ENCODE measurements at regions not wholly inside any gene's neighbourhood (a gene's known extent, or its start where the extent isn't known, plus 50 kb on each side); places are given as distances from the start of the nearest gene placed in this dataset.
A peak's percentile ranks its signal among the peaks of the same experiment; 100 is the strongest.

DNA sequence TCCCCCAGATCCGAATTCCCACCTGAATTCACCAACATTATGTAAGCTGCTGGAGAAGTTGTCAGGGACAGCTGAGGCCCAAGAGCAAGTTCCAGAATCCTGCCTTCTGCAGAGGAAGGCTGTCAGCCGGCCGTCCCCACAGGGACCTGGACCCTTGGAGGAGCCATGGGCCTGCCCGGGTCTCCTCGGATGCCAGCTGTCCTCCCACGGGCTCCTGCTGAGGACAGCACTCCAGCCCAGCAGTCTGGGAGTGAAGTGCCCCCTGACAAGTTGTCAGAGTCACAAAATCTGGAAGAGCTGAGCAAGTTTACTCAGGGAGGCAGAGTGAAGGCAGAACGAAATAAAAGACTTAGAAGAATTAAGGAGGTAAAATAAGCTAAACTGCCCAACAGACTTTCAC, 192.5 kb upstream of the DAPK1 start:
- DNase-seq (no peak), ATAC-seq (replicated peaks) (no peak)
- Mint-ChIP-seq H3K27ac (no peak overlapping the region), H3K36me3 (ENCODE audit: insufficient read depth) (peaks cover under 1% of the 10 kb centered on the region), H3K9me3 (no peaks in the 10 kb centered on the region), H3K4me1 (ENCODE audit: low read depth in 2 of 2) (peaks cover 0 to 2% of the 10 kb centered on the region in 2 donors), H3K27me3 (peaks cover 42 to 45% of the 10 kb centered on the region in 2 donors), H3K4me3 (no peak overlapping the region)

DNA sequence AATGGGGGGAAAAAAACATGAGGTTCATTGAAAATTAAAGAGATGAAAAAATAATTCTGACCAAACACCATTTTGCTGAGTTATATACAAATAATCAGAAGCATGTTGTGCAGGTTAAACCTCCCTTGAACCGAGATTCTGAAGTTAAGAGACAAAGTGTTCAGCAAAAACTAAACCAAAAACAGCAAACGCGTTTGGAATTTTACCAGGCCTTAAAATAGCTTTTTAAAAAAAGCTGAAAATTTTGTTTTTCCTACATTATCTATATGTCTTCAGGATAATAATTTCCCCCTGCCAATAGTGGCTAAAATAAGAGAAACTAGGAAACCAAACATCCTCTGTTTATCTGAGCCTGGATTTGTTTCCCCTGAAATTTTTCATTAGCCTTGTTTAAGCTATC, 191.7 kb upstream of the DAPK1 start:
- no peak overlapping the region for H3K27ac Mint-ChIP-seq
- peaks cover 2% of the 10 kb centered on the region for H3K36me3 Mint-ChIP-seq (ENCODE audit: insufficient read depth)
- no peaks in the 10 kb centered on the region for H3K9me3 Mint-ChIP-seq
- no peak for ATAC-seq (replicated peaks)
- peaks cover 42 to 48% of the 10 kb centered on the region in 2 donors for H3K27me3 Mint-ChIP-seq
- H3K4me3 Mint-ChIP-seq = no peak overlapping the region
- no peak for DNase-seq
- H3K4me1 Mint-ChIP-seq (ENCODE audit: low read depth in 2 of 2) = peaks cover 3% of the 10 kb centered on the region in 2 donors

DNA sequence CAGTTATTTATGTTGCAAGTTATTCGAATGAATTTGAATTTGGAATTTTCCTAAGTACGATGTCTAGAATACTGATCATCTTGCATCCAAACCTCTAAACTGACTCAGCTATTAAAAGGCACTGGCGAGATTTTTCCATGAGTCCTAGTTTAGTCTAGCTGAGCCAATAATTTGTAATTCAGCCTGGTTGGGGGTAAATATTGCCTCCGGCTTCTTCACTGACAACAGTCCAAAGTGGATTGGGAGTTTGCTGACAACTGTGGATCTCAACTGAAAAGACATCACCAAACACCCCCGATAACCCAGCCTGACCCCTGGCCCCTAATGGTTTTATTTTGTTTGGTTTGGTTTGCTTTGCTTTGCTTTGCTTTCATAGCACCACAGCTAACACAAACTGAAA, 189.8 kb upstream of the DAPK1 start:
- no peak for DNase-seq
- no peak for ATAC-seq (replicated peaks)
- Mint-ChIP-seq H3K9me3 (no peaks in the 10 kb centered on the region), H3K4me1 (ENCODE audit: low read depth in 2 of 2) (peaks cover 8% of the 10 kb centered on the region in 2 donors), H3K36me3 (ENCODE audit: insufficient read depth) (peaks cover 2% of the 10 kb centered on the region), H3K4me3 (no peak overlapping the region), H3K27ac (no peak overlapping the region), H3K27me3 (peaks cover 41 to 45% of the 10 kb centered on the region in 2 donors)

DNA sequence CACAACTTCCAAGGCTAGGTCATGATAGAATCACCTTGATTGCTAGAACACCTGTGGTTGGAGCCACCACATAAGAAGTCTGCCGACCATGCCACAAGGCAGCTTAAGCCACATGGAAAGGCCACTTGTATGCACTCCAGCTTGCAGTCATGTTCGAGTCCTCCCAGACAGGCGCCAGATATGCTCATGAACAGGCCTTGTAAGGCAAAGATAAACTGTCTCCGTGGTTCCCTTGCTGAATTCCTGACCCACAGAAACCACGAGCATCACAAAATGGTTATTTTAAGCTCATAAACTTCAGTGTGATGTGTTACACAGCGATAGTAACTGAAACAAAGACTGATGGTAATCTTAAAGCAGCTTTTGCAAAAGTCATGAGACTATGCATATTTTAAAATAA, 188.4 kb upstream of the DAPK1 start:
- no peak for DNase-seq
- Mint-ChIP-seq H3K4me3 (no peak overlapping the region), H3K9me3 (no peaks in the 10 kb centered on the region), H3K4me1 (ENCODE audit: low read depth in 2 of 2) (peaks cover 8% of the 10 kb centered on the region in 2 donors), H3K27me3 (peaks cover 29 to 35% of the 10 kb centered on the region in 2 donors), H3K36me3 (ENCODE audit: insufficient read depth) (peaks cover 2% of the 10 kb centered on the region), H3K27ac (no peak overlapping the region)
- no peak for ATAC-seq (replicated peaks)

DNA sequence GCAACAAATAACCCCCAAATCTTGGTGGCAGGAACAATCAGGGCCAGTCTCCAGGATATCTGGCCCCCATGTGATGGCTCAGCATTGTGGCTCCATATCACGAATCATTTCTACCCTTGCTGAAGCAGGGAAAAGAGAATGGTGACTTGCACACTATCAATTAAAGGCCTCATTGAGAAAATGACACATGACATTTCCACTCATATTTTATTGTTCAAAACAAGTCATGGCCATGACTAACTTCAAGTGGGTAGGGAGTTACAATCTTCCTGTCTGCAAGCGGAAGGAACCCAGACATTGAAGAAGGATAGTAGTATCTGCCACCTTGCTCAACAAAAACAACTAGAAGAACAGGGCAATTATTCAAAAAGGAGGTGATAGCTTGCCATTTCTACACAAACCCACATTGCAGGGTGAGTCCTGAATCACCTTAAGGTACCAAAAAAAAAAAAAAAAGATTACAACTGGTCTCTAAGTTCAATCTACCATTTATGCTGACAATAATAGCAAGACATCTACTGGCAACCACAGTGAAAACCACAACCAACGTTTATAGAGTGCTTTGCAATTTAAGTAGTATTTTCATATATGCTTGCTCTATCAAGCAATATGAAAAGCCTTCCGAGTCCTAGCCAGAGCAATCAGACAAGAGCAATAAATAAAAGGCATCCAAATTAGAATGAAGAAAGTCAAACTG, 186.7 kb upstream of the DAPK1 start:
- Mint-ChIP-seq H3K27me3 (peaks cover 20 to 34% of the 10 kb centered on the region in 2 donors), H3K9me3 (peaks cover 0 to 2% of the 10 kb centered on the region in 2 donors), H3K27ac (no peak overlapping the region), H3K4me1 (ENCODE audit: low read depth in 2 of 2) (peaks cover 8% of the 10 kb centered on the region in 2 donors), H3K36me3 (ENCODE audit: insufficient read depth) (peaks cover 2% of the 10 kb centered on the region), H3K4me3 (no peak overlapping the region)
- DNase-seq (no peak), ATAC-seq (replicated peaks) (no peak)

DNA sequence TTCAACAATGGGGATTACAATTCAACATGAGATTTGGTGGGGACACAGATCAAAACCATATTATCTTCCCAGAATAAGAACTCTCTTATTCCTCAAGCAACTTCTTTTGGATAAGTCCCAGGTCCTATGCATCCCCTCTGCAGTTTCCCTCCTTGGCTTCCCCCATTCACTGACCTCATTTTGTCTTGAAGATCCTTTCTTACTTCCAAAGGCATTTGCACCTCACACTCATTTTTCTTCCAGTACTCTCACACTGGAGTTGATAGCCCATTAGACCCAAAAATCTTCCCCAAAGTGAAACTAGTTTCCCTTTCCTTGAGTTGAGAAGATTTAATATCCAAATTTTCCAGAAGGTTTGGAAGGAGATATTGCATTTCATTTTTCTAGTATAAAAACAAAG, 178.0 kb upstream of the DAPK1 start:
- peaks cover 0 to 17% of the 10 kb centered on the region in 2 donors for H3K27me3 Mint-ChIP-seq
- peaks cover 3% of the 10 kb centered on the region for H3K36me3 Mint-ChIP-seq (ENCODE audit: insufficient read depth)
- H3K4me3 Mint-ChIP-seq = no peak overlapping the region
- peaks cover 0 to 2% of the 10 kb centered on the region in 2 donors for H3K9me3 Mint-ChIP-seq
- no peak for DNase-seq
- no peak overlapping the region for H3K27ac Mint-ChIP-seq
- no peaks in the 10 kb centered on the region for H3K4me1 Mint-ChIP-seq (ENCODE audit: low read depth in 2 of 2)
- no peak for ATAC-seq (replicated peaks)

DNA sequence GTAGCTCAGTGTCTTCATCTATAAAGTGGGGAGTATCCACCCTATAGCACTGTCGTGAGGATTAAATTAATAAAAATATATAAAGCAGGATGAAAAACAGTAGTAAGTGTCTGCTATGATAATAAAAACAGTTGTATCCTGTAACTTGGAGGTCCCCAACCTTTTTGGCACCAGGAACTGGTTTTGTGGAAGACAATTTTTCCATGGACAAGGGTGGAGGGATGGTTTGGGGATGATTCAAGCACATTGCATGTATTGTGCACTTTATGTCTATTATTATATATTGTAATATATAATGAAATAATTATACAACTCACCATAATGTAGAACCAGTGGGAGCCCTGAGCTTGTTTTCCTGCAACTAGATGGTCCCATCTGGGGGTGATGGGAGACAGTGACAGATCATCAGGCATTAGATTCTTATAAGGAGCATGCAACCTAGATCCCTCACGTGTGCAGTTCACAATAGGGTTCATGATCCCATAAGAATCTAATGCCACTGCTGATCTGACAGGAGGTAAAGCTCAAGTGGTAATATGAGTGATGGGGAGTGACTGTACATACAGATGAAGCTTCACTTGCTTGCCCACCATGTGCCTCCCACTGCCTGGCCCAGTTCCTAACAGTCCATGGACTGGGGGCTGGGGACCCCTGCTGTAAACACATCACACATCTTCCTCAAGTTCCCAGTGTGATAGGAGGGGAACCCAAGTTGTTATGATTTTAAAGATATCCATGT, 177.4 kb upstream of the DAPK1 start:
- Mint-ChIP-seq H3K27ac (no peak overlapping the region), H3K4me3 (no peak overlapping the region), H3K27me3 (peaks cover 0 to 15% of the 10 kb centered on the region in 2 donors), H3K4me1 (ENCODE audit: low read depth in 2 of 2) (no peaks in the 10 kb centered on the region), H3K9me3 (peaks cover 0 to 2% of the 10 kb centered on the region in 2 donors), H3K36me3 (ENCODE audit: insufficient read depth) (peaks cover 3% of the 10 kb centered on the region)
- DNase-seq (no peak), ATAC-seq (replicated peaks) (no peak)

DNA sequence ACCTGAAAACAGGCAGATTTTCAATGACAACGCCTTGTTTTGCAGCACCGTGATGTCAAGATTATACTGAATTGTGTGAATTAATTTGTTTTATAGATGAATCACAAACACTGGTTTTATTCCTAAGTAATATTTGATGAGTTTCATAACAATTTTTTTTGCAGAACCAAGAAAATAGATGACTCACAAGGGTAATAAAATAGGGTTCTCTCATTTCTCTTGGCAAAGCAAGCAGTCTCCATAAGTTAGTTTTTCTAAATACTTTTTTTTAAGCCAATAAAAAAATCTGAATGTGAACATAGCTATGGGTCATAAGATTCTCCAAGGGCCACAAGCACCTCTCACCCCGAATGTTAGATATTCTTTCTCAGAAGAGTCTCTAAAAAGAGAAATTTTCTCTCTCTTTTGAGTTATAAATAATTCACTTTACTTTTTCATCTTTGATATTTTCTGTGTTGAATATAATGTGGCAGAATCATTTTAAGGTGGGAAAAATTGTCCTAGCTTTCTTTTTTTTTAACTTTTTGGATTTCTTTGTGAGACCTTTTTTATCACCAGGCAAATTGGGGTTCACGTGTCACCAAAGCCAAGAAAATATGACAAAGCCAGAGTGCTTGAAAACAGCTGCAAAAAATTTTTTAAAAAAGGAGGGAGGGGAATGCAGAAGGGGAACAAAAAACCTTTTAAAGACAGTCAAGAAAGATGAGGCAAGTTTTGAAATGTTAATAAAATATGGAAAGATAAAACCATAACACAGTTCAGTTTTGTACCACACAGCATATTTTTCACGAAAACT, 174.6 kb upstream of the DAPK1 start:
- Mint-ChIP-seq H3K4me3 (no peak overlapping the region), H3K27ac (no peak overlapping the region), H3K9me3 (no peaks in the 10 kb centered on the region), H3K36me3 (ENCODE audit: insufficient read depth) (peaks cover 3% of the 10 kb centered on the region), H3K4me1 (ENCODE audit: low read depth in 2 of 2) (no peaks in the 10 kb centered on the region), H3K27me3 (peaks cover 12 to 15% of the 10 kb centered on the region in 2 donors)
- ATAC-seq (replicated peaks) (no peak), DNase-seq (no peak)

DNA sequence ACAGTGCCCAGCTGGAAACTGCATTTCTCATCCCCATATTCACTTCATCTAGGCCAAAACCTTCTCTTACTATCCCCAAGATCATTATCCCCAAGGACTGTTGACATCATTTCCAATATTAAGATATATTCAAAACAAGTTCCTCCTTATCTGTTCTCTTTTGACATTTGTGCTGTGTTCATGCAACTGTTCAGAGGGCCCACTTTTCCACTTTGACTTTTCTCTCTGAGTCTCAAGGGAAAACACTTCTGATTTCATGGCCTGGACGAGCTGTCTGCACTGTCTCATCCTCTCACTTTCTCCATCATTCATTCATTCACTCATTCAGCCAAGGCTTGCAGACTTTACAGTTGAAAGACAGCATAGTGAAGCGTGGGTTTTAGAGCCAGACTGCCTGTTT, 173.7 kb upstream of the DAPK1 start:
- DNase-seq (no peak), ATAC-seq (replicated peaks) (no peak)
- Mint-ChIP-seq H3K9me3 (no peaks in the 10 kb centered on the region), H3K4me1 (ENCODE audit: low read depth in 2 of 2) (no peaks in the 10 kb centered on the region), H3K27ac (no peak overlapping the region), H3K27me3 (peaks cover 15 to 17% of the 10 kb centered on the region in 2 donors), H3K4me3 (no peak overlapping the region), H3K36me3 (ENCODE audit: insufficient read depth) (peaks cover 3% of the 10 kb centered on the region)

DNA sequence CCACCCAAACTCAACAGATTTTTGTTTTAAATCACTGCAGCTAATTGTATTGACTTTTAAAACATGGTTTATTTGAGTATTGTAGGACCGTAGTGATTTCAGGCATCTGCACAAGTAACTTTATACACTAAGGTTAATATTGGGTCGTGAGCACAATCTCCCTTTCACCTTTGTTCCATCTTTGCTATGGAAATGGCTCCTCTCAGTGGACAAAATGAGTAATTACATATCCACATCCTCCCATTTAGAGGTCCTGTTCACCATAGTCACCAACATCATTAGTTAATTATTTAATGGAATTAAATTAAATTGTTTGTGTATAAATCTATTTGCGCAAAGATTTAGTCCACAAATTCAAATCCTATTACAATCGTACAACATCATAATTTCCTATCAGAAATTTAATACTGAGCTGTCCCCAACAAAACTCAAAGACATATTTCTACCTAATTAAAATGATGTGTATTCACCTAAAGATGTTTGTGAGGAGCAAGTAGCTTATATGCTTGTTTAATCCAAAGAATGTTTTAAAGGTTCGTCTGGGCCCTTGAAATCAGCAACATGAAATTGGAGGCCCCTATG, 173.0 kb upstream of the DAPK1 start:
- Mint-ChIP-seq H3K27me3 (peaks cover 15 to 21% of the 10 kb centered on the region in 2 donors), H3K9me3 (no peaks in the 10 kb centered on the region), H3K4me1 (ENCODE audit: low read depth in 2 of 2) (no peaks in the 10 kb centered on the region), H3K36me3 (ENCODE audit: insufficient read depth) (peaks cover 3% of the 10 kb centered on the region), H3K4me3 (no peak overlapping the region), H3K27ac (no peak overlapping the region)
- ATAC-seq (replicated peaks) (no peak), DNase-seq (peak; percentile 3 to 18 (median 7))

DNA sequence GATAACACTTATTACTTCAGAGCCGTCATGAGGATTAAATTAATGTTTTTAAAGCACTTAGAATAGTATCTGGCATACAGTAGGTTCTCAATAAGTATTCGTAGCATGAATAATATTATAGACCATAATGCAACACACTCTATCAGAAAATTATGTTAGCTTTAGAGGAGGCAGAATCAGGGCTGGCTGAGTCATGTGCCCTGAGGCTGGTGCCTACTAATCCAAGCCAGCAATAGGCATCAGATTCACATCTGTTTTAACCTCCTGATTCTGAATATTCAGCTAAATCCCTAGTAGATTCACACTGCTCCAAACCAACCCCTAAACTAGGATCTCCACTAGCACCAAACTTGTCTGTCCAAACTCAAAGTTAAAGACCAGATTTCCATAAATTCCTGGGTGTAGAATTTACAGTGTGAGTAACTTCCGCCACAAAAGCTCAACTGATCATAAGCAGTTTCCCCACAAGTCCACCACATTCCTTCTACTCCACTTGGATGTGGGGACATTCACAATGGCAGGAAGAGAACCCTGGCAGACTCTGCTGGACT, 170.0 kb upstream of the DAPK1 start:
- Mint-ChIP-seq H3K4me3 (no peak overlapping the region), H3K4me1 (ENCODE audit: low read depth in 2 of 2) (no peaks in the 10 kb centered on the region), H3K27ac (no peak overlapping the region), H3K36me3 (ENCODE audit: insufficient read depth) (peaks cover 3% of the 10 kb centered on the region), H3K27me3 (peaks cover 15 to 16% of the 10 kb centered on the region in 2 donors), H3K9me3 (peaks cover 0 to 7% of the 10 kb centered on the region in 2 donors)
- ATAC-seq (replicated peaks) = no peak
- DNase-seq = no peak

DNA sequence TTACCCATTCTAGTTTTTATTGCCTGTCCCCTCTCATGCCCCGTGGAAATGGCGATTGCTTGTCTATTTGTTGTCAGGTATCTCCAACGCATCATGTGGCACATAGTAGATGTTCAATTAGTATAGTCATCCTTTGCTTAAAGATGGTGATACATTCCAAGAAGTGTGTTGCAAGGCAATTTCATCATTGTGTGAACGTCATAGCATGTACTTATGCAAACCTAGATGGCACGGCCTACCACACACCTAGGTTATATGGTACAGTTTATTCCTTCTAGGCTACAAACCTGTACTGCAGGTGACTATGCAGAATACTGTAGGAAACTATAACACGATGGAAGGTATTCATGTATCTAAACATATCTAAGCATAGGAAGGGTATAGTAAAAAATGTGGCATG, 163.9 kb upstream of the DAPK1 start:
- H3K36me3 Mint-ChIP-seq (ENCODE audit: insufficient read depth) = peaks cover 3% of the 10 kb centered on the region
- H3K9me3 Mint-ChIP-seq = peaks cover 0 to 7% of the 10 kb centered on the region in 2 donors
- ATAC-seq (replicated peaks) (no peak), DNase-seq (no peak)
- H3K27me3 Mint-ChIP-seq = peaks cover 42 to 45% of the 10 kb centered on the region in 2 donors
- H3K27ac Mint-ChIP-seq = no peak overlapping the region
- H3K4me3 Mint-ChIP-seq = no peak overlapping the region
- H3K4me1 Mint-ChIP-seq (ENCODE audit: low read depth in 2 of 2) = peaks cover 6% of the 10 kb centered on the region in 2 donors

DNA sequence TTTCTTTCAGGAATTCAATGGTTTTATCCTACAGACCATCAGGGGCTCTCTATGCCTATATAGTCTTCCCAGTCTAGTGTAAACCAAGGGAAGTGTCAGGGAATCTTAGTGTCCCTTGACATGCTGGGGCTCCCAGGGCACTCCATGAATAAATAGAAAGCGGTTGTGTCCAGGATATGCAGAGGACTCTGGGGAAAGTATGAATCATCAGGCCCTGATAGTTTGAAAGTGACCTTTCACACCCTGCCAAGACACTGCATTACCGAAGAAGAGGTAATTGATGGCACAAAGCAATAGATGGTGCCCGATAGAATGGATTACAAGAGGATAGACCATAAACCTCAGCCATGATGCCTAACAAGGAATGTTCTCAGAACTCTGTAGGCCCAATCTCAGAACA, 163.3 kb upstream of the DAPK1 start:
- DNase-seq (no peak), ATAC-seq (replicated peaks) (no peak)
- H3K4me1 Mint-ChIP-seq (ENCODE audit: low read depth in 2 of 2) = peaks cover 6% of the 10 kb centered on the region in 2 donors
- no peak overlapping the region for H3K4me3 Mint-ChIP-seq
- H3K27ac Mint-ChIP-seq = no peak overlapping the region
- H3K9me3 Mint-ChIP-seq = peaks cover 0 to 7% of the 10 kb centered on the region in 2 donors
- H3K27me3 Mint-ChIP-seq = peaks cover 39 to 47% of the 10 kb centered on the region in 2 donors
- peaks cover 3% of the 10 kb centered on the region for H3K36me3 Mint-ChIP-seq (ENCODE audit: insufficient read depth)

Measured in effector memory CD8-positive, alpha-beta T cell (primary cell).